Left colon (tissue), 2 donors: ENCODE measurements at regions not wholly inside any gene's neighbourhood (a gene's known extent, or its start where the extent isn't known, plus 50 kb on each side); places are given as distances from the start of the nearest gene placed in this dataset.

ENCODE experiments used
- ATAC-seq: fragments of 200-7000 bp; cut with Tn5 transposase; one replicate; pipeline ENCODE4 v1.9.1; 2020; ENCODE audit warnings: mild to moderate bottlenecking, moderate library complexity
- DNase-seq, 2 donors: peaks; one replicate each; pipeline ENCODE4 v3.0.0-alpha.2; 2020
- intact Hi-C, 2 donors: fragments of 100-400 bp; cut with DNase I in 1 of 2; cut with micrococcal nuclease in 1 of 2; formaldehyde crosslinking; loops; one replicate each; pipeline versions ENCODE4 v1.11.2 to v1.14.0; 2022; cut with DNase I, micrococcal nuclease
- donor health status: DM: no; HTN: no; CAD: no.
- donor health status: DM: yes; HTN: yes; CAD: no.

DNA sequence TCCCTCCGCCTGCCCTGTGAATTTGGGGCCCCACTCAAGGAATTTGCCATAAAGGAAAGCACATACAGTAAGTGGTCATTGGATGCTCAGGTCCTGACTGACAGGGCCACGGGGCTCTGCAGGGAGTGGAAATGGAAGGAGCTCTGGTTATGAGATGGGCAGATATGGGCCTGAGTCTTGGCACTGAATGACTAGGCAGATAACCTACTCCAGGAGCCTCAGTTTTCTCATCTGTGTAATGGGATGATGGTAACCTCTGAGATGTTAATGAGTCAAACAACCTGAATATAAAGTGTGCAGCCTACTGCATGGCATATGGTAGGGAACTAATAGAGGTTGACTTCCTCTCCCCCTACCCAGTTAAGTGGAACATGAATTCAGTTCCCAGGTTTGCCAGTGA lies 56.4 kb upstream of the NAA20 start:
- DNase-seq (no peak), ATAC-seq (no peak)
- intact Hi-C loops: no loop called here

DNA sequence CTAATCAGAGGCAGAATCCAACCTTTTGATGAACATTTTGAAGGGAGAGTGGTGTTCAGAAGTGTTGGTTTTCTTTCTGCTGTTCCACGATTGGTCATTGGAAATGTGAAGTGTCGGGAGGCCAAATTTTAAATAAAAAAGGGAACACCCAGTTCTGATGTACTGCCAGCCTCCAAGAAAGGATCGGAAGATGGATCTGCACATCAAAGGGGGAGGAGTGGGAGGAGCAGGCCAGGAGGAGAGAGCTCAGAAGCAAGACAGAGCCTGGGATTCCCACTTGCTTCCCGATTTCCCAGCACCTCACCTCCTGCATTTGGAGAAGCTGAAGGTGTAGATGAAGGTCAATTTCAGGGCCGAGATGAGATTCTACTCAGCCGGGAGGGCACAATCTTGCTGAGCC lies 55.9 kb upstream of the NAA20 start:
- DNase-seq (no peak), ATAC-seq (no peak)
- intact Hi-C loops: no loop called here

DNA sequence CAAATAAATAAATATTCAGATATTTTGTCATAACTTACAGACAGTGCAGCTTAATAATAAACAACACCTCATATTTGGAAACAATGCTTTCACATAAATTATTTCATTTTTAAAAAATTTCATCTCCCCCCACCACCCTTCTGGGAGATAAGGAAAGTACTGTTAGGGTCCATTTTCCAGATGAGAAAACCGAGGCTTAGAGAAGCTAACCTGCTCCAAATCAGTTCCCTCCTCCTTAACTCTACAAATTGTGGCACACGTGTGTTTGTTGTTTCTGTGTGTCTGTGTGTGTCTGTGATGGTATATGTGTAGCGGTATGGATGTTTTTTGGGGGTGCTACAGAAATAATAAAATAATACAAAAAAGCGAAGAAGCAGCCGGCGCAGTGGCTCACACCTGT lies 54.2 kb upstream of the NAA20 start:
- no peak for DNase-seq
- no peak for ATAC-seq
- intact Hi-C loops: no loop called here

DNA sequence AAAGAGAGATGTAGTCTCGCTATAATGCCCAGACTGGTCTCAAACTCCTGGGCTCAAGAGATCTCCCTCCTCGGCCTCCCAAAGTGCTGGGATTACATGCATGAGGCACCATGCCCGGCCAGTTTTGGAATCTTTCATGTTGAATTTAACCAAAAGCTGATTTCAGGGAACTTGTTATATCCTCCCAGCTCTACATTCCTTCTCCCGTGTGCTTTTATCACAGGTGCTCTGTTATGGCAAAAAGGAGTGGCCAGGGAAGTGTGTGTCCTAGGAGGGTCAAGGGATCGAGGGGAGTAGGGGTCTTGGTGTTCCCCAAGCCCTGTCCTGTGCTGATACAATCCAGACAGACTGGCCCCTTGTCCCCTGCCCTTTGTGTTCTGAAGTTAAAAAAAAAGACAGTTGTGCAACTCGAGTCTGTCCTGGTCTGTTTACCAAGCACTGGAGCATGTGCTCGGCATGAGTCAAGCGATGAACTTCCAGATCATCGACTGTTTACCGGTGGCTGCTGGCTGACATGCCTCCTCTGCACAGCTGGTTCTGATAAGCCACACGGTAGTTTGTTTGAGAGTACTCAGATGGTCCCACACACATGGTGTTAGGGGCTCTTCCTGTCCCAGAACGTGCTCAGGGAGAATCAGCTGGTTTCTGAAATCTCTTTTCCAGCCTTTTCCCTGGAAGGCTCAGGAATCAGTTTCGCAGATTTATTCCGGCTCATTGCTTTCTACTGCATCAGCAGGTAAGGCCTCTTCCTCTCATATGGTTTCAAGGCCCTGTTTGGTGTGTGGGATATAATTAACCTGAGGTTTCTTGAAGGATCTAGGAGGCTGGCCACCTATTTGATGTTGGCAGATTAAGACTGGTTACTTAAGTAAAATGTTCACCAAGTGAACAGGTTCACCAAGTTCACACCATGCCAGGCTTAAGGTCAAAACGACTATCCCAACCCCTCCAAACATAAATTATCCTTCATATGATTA lies 52.6 kb upstream of the NAA20 start:
- DNase-seq (peak in 1 of 2 donors; percentile 65), ATAC-seq (peak; percentile 38)
- intact Hi-C loops: no loop called here

DNA sequence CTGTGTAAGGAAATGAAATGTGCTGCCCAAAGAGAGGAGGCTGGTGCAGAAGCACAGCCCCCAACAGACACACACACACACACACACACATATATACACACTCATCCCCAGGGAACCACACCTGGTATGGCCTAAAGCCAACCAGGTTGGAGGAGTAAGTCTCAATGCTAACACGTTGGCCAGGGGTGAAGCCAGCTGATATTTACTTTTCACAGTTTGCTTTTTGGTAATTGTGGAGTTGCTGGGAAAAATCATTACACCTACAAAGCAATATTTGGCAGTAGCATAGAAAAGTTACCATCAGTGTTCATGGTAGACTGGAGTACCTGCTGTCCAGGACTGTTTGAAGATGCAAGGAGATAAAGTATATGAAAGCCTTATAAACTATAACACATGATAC lies 50.3 kb upstream of the NAA20 start:
- ATAC-seq (peak; percentile 72), DNase-seq (no peak)
- intact Hi-C loops: no loop called here
